Smooth muscle cell (in vitro differentiated cells): ENCODE measurements at regions not wholly inside any gene's neighbourhood (a gene's known extent, or its start where the extent isn't known, plus 50 kb on each side); places are given as distances from the start of the nearest gene placed in this dataset.

ENCODE experiments used
- DNase-seq: peaks from one replicate; lab custom pipeline; 2025; ENCODE audit not compliant: unreplicated experiment; lab: John Stamatoyannopoulos, UW
- H2AFZ ChIP-seq: fragments of 200-600 bp; sonication (generic); 2 replicates; pipeline ENCODE4 v1.6.0; 2016; ENCODE audit warnings: antibody characterized with exemption, low read depth, mild to moderate bottlenecking
- H3F3A ChIP-seq: fragments of 200-600 bp; sonication (generic); 2 replicates; pipeline ENCODE4 v1.6.0; 2017; ENCODE audit warnings: antibody characterized with exemption, low read depth
- H3K27ac ChIP-seq: fragments of 200-600 bp; sonication (generic); 2 replicates; pipeline ENCODE4 v1.5.1; 2016; ENCODE audit warnings: low read depth, mild to moderate bottlenecking
- H3K27me3 ChIP-seq: fragments of 200-600 bp; sonication (generic); 2 replicates; pipeline ENCODE4 v1.6.1; 2016; ENCODE audit warnings: low read depth, mild to moderate bottlenecking
- H3K36me3 ChIP-seq: fragments of 200-600 bp; sonication (generic); 2 replicates; pipeline ENCODE4 v1.5.1; 2016; ENCODE audit warnings: low read depth
- H3K4me1 ChIP-seq: fragments of 200-600 bp; sonication (generic); 2 replicates; pipeline ENCODE4 v1.5.1; 2016; ENCODE audit warnings: low read depth
- H3K4me2 ChIP-seq: fragments of 200-600 bp; sonication (generic); 2 replicates; pipeline ENCODE4 v1.6.0; 2016; ENCODE audit warnings: mild to moderate bottlenecking
- H3K4me3 ChIP-seq: fragments of 200-600 bp; sonication (generic); 2 replicates; pipeline ENCODE4 v1.5.1; 2016; ENCODE audit warnings: mild to moderate bottlenecking
- H3K79me2 ChIP-seq: fragments of 200-600 bp; sonication (generic); 2 replicates; pipeline ENCODE4 v1.6.0; 2016; ENCODE audit warnings: low read depth, mild to moderate bottlenecking
- H3K9ac ChIP-seq: fragments of 200-600 bp; sonication (generic); 2 replicates; pipeline ENCODE4 v1.6.0; 2016; ENCODE audit warnings: low read depth
- H3K9me3 ChIP-seq: fragments of 200-600 bp; sonication (generic); replicated peaks from 2 replicates; pipeline ENCODE4 v1.5.1; 2016; ENCODE audit warnings: low read depth
- H4K20me1 ChIP-seq: fragments of 200-600 bp; sonication (generic); 2 replicates; pipeline ENCODE4 v1.6.0; 2016; ENCODE audit warnings: low read depth
- WGBS: methylation state at CpG from one replicate; pipeline ENCODE4 v1.1.7; 2016; ENCODE audit warnings: low lambda C conversion rate; 5-methylcytosine and 5-hydroxymethylcytosine counted together
- TF ChIP-seq, protein P1 (sequence below): fragments of 200-600 bp; sonication (generic); IDR thresholded peaks from 2 replicates; pipeline ENCODE4 v1.5.1; 2017; ENCODE audit warnings: borderline replicate concordance, mild to moderate bottlenecking, antibody characterized with exemption; ENCODE audit not compliant: insufficient read depth, poor library complexity, severe bottlenecking

DNA sequence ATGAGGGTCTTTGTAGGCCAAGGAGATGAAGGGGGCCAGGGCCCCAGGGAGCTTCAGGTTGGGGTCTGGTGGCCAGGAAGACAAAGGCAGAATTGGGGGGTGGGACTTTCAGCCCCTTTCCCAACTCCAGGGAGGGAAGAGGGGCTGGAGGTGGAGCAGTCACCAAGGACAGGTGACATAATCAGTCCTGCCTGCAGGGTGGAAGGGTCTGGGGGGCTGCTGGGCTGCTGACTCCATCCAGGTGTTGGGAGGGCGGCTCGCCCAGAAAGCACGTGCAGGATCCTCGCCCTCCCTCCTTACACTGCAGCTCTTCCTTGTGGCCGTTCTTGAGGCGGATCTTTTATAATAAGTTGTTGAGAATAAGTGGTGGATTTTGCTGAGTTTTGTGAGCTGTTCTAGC, 1491.1 kb downstream of the TBC1D22A start:
- Histone ChIP-seq H2AFZ (no peak overlapping the region), H4K20me1 (no peaks in the 10 kb centered on the region), H3K27me3 (peaks cover 17% of the 10 kb centered on the region), H3K4me2 (no peak overlapping the region), H3K79me2 (no peaks in the 10 kb centered on the region), H3F3A (no peaks in the 10 kb centered on the region), H3K4me1 (no peaks in the 10 kb centered on the region), H3K9me3 (no peaks in the 10 kb centered on the region), H3K36me3 (no peaks in the 10 kb centered on the region), H3K27ac (no peak overlapping the region), H3K4me3 (no peak overlapping the region), H3K9ac (no peak overlapping the region)
- no peak for DNase-seq
- TF ChIP-seq, protein P1, sequence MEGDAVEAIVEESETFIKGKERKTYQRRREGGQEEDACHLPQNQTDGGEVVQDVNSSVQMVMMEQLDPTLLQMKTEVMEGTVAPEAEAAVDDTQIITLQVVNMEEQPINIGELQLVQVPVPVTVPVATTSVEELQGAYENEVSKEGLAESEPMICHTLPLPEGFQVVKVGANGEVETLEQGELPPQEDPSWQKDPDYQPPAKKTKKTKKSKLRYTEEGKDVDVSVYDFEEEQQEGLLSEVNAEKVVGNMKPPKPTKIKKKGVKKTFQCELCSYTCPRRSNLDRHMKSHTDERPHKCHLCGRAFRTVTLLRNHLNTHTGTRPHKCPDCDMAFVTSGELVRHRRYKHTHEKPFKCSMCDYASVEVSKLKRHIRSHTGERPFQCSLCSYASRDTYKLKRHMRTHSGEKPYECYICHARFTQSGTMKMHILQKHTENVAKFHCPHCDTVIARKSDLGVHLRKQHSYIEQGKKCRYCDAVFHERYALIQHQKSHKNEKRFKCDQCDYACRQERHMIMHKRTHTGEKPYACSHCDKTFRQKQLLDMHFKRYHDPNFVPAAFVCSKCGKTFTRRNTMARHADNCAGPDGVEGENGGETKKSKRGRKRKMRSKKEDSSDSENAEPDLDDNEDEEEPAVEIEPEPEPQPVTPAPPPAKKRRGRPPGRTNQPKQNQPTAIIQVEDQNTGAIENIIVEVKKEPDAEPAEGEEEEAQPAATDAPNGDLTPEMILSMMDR = no peak
- 92% methylated on average over 6 of the region's 6 CpGs for WGBS

DNA sequence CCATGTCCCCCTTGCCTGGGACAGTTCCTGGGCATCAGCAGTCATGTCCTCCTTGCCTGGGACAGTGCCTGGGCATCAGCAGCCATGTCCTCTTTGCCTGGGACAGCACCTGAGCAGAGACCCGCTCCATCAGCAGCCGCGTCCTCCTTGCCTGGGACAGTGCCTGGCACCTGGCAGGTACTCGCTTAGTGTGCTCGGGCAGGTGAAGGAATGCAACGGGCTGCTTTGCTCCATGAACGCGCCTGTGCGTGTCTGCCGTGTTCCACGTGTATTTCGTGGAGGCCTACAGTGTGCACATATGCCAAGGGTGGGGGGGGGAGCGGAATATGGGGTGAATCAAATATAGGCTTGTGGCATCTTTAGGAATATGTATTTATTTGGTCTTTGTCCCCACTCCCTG, 1490.7 kb downstream of the TBC1D22A start:
- no peaks in the 10 kb centered on the region for H4K20me1 ChIP-seq

DNA sequence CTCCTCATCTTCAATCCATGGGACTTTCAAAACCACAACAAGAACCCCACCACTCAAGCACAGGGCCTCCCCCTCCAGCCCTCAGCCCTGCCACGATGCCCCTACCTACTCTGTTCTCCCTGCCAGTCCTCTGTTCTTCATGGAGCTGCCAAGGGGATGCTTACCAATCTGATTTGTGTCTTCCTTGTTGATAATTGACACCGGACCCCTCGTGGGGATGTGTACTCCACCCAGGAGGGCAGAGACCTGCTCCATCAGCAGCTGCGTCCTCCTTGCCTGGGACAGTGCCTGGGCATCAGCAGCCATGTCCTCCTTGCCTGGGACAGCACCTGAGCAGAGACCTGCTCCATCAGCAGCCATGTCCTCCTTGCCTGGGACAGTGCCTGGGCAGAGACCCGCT, 1489.2 kb downstream of the TBC1D22A start:
- Histone ChIP-seq H3K27ac (no peak overlapping the region), H3K4me3 (no peak overlapping the region), H3K36me3 (no peaks in the 10 kb centered on the region), H3K4me1 (no peaks in the 10 kb centered on the region), H3F3A (no peaks in the 10 kb centered on the region), H3K4me2 (no peak overlapping the region), H4K20me1 (no peaks in the 10 kb centered on the region), H3K9me3 (no peaks in the 10 kb centered on the region), H3K9ac (no peak overlapping the region), H2AFZ (no peak overlapping the region), H3K27me3 (peaks cover 17% of the 10 kb centered on the region), H3K79me2 (no peaks in the 10 kb centered on the region)
- DNase-seq = no peak
- TF ChIP-seq, protein P1 = no peak
- WGBS = 96% methylated on average over 5 of the region's 5 CpGs

More for the DNA sequence above, 1490.7 kb downstream of the TBC1D22A start:
- no peaks in the 10 kb centered on the region for H3F3A ChIP-seq
- peaks cover 17% of the 10 kb centered on the region for H3K27me3 ChIP-seq
- no peaks in the 10 kb centered on the region for H3K79me2 ChIP-seq
- no peak overlapping the region for H3K27ac ChIP-seq
- TF ChIP-seq, protein P1 = no peak
- DNase-seq = no peak
- H3K4me3 ChIP-seq = no peak overlapping the region
- no peak overlapping the region for H2AFZ ChIP-seq
- H3K4me2 ChIP-seq = no peak overlapping the region
- H3K36me3 ChIP-seq = no peaks in the 10 kb centered on the region
- H3K9ac ChIP-seq = no peak overlapping the region
- H3K9me3 ChIP-seq = no peaks in the 10 kb centered on the region
- no peaks in the 10 kb centered on the region for H3K4me1 ChIP-seq
- 95% methylated on average over 13 of the region's 13 CpGs for WGBS

DNA sequence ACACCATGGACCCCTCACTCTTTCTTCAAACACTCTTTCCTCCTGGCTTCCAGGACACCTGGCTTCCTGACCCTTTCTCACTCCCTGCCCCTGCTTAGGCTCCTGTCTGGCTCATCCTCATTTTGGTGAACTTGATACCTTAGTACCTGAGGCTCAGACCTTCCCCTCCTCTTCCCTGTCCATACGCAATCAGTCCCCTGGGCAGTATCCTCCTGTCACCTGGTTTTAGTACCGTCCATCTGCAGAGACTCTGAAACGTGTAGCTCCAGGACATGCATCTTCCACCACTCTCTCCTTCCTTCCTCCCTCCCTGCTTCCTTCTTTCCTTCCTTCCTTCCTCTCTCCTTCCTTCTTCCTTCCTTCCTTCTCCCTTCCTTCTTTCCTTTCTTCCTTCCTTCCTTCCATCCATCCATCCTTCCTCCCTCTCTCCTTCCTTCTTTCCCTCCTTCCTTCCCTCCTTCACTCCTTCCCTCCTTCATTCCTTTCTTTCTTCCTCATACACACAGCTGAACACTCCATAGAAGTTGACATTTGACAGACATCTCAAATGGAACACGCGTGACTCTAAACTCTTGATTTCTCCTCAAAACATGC, 1488.6 kb downstream of the TBC1D22A start:
- TF ChIP-seq, protein P1 = no peak
- Histone ChIP-seq H3K27ac (no peak overlapping the region), H3K4me1 (no peaks in the 10 kb centered on the region), H3K4me2 (no peak overlapping the region), H4K20me1 (no peaks in the 10 kb centered on the region), H3F3A (no peaks in the 10 kb centered on the region), H3K9ac (no peak overlapping the region), H3K27me3 (peaks cover 17% of the 10 kb centered on the region), H2AFZ (no peak overlapping the region), H3K36me3 (no peaks in the 10 kb centered on the region), H3K9me3 (no peaks in the 10 kb centered on the region), H3K4me3 (no peak overlapping the region), H3K79me2 (no peaks in the 10 kb centered on the region)
- DNase-seq = no peak
- WGBS = 90% methylated on average over 5 of the region's 5 CpGs
